SK-N-SH (cell line): ENCODE measurements at regions not wholly inside any gene's neighbourhood (a gene's known extent, or its start where the extent isn't known, plus 50 kb on each side); places are given as distances from the start of the nearest gene placed in this dataset.

Experiments used
- CTCF ChIA-PET: fragments of 300-600, 350-600 bp; formaldehyde crosslinking; extraction: SDS; loops from one replicate; lab custom pipeline; 2021; lab: Yijun Ruan, JAX
- POLR2A ChIA-PET: fragments of 350-600 bp; sonication (Branson Sonifier 250); formaldehyde crosslinking; extraction: SDS; loops from one replicate; lab custom pipeline; 2020; ENCODE audit warnings: antibody characterized with exemption, inconsistent platforms; lab: Yijun Ruan, JAX
- DNase-seq: peaks from one replicate; pipeline ENCODE4 v3.0.0; 2012
- H2AFZ ChIP-seq: fragments of 200-600 bp; sonication (generic); 2 replicates; pipeline ENCODE4 v1.8.1; 2016; ENCODE audit warnings: antibody characterized with exemption, mild to moderate bottlenecking, low read depth
- H3F3A ChIP-seq: fragments of 200-600 bp; sonication (generic); replicated peaks from 2 replicates; pipeline ENCODE3; 2016; ENCODE audit warnings: antibody characterized with exemption, mild to moderate bottlenecking; ENCODE audit not compliant: insufficient read depth
- H3K27ac ChIP-seq, 2 experiments: fragments of 200-500 bp in 1 of 2; fragments of 200-600 bp in 1 of 2; sonication (Bioruptor generic) in 1 of 2; sonication (generic), shearing (Covaris generic) in 1 of 2; 2 replicates each; pipeline versions ENCODE4 v1.5.1 to v1.6.1; 2014 to 2016; ENCODE audit warnings: low read depth in 2 of 2, inconsistent platforms in 1 of 2, low read length in 1 of 2, mild to moderate bottlenecking in 1 of 2, mixed read lengths in 1 of 2
- H3K27me3 ChIP-seq: fragments of 200-600 bp; sonication (generic), shearing (Covaris generic); 2 replicates; pipeline ENCODE4 v1.6.1; 2016; ENCODE audit warnings: mixed run types; ENCODE audit not compliant: insufficient read depth
- H3K36me3 ChIP-seq, 2 experiments: fragments of 200-500 bp in 1 of 2; fragments of 200-600 bp in 1 of 2; sonication (Bioruptor generic) in 1 of 2; sonication (generic) in 1 of 2; replicated peaks in 1 of 2; 2 replicates each; pipeline versions ENCODE3 to v1.5.1; 2014 to 2016; ENCODE audit warnings: low read length in 1 of 2, mild to moderate bottlenecking in 1 of 2; ENCODE audit not compliant: insufficient read depth in 2 of 2, control insufficient read depth in 1 of 2
- H3K4me1 ChIP-seq, 2 experiments: fragments of 200-500 bp in 1 of 2; fragments of 200-600 bp in 1 of 2; sonication (Bioruptor generic) in 1 of 2; sonication (generic), shearing (Covaris generic) in 1 of 2; 2 replicates each; pipeline versions ENCODE4 v1.5.1 to v1.6.1; 2014 to 2016; ENCODE audit warnings: low read depth in 1 of 2, low read length in 1 of 2, mixed run types in 1 of 2; ENCODE audit not compliant: insufficient read depth in 2 of 2, control insufficient read depth in 1 of 2
- H3K4me2 ChIP-seq: fragments of 200-600 bp; sonication (generic), shearing (Covaris generic); 2 replicates; pipeline ENCODE4 v1.6.1; 2017; ENCODE audit warnings: mixed run types
- H3K4me3 ChIP-seq, 2 experiments: fragments of 200-500 bp in 1 of 2; fragments of 200-600 bp in 1 of 2; sonication (Bioruptor generic) in 1 of 2; sonication (generic), shearing (Covaris generic) in 1 of 2; 2 replicates each; pipeline versions ENCODE4 v1.5.1 to v1.8.1; 2014 to 2016; ENCODE audit warnings: low read depth in 2 of 2, inconsistent platforms in 1 of 2, low read length in 1 of 2, mild to moderate bottlenecking in 1 of 2, mixed read lengths in 1 of 2, moderate library complexity in 1 of 2
- H3K79me2 ChIP-seq: fragments of 200-600 bp; sonication (generic); 2 replicates; pipeline ENCODE4 v1.8.1; 2017; ENCODE audit warnings: mild to moderate bottlenecking; ENCODE audit not compliant: insufficient read depth
- H3K9ac ChIP-seq: fragments of 200-600 bp; sonication (generic); 2 replicates; pipeline ENCODE4 v1.6.1; 2017; ENCODE audit warnings: mixed run types
- H3K9me2 ChIP-seq: fragments of 200-600 bp; sonication (generic); 2 replicates; pipeline ENCODE4 v1.6.1; 2017; ENCODE audit warnings: mixed run types
- H3K9me3 ChIP-seq: fragments of 200-600 bp; sonication (generic); 2 replicates; pipeline ENCODE4 v1.6.1; 2017; ENCODE audit warnings: mixed run types, mild to moderate bottlenecking, moderate library complexity
- H4K20me1 ChIP-seq: fragments of 200-600 bp; sonication (generic); 2 replicates; pipeline ENCODE4 v1.6.1; 2017; ENCODE audit warnings: mild to moderate bottlenecking, mixed run types; ENCODE audit not compliant: insufficient read depth
- CHD2 ChIP-seq: fragments of 150-350 bp; IDR thresholded peaks from 2 replicates; pipeline ENCODE4 v1.6.1; 2018; ENCODE audit warnings: low read length; ENCODE audit not compliant: partially characterized antibody
- EP300 ChIP-seq, 2 experiments: IDR thresholded peaks; 2 replicates each; pipeline versions ENCODE4 v1.4.0 to v1.6.1; 2012; ENCODE audit warnings: borderline replicate concordance in 1 of 2, low read depth in 1 of 2, low read length in 1 of 2
- EZH2phosphoT487 ChIP-seq: fragments of 200-600 bp; sonication (generic); IDR thresholded peaks from 2 replicates; pipeline ENCODE4 v1.6.1; 2017; ENCODE audit warnings: low read depth, mixed run types, mild to moderate bottlenecking, antibody characterized with exemption, moderate library complexity, borderline replicate concordance
- FOSL2 ChIP-seq: IDR thresholded peaks from 2 replicates; pipeline ENCODE4 v1.4.0; 2012; ENCODE audit warnings: low read depth, mild to moderate bottlenecking, moderate library complexity, borderline replicate concordance
- FOXM1 ChIP-seq: IDR thresholded peaks from 2 replicates; pipeline ENCODE4 v1.4.0; 2012; ENCODE audit warnings: low read depth, mild to moderate bottlenecking
- JUND ChIP-seq: IDR thresholded peaks from 2 replicates; pipeline ENCODE4 v1.4.0; 2012
- MAX ChIP-seq: IDR thresholded peaks from 2 replicates; pipeline ENCODE4 v1.4.0; 2012; ENCODE audit warnings: low read depth
- MXI1 ChIP-seq: IDR thresholded peaks from 2 replicates; pipeline ENCODE4 v1.6.1; 2012; ENCODE audit warnings: mild to moderate bottlenecking, low read depth, low read length, improper control_type of control experiment
- NRF1 ChIP-seq: IDR thresholded peaks from 2 replicates; pipeline ENCODE4 v1.6.1; 2012; ENCODE audit warnings: low read depth, mild to moderate bottlenecking, low read length
- RAD21 ChIP-seq: IDR thresholded peaks from 2 replicates; pipeline ENCODE4 v1.6.1; 2012; ENCODE audit warnings: mild to moderate bottlenecking, low read length
- RCOR1 ChIP-seq: fragments of 150-350 bp; IDR thresholded peaks from 2 replicates; pipeline ENCODE4 v1.6.1; 2017; ENCODE audit warnings: antibody characterized with exemption, low read length
- RFX5 ChIP-seq: IDR thresholded peaks from 2 replicates; pipeline ENCODE4 v1.6.1; 2012; ENCODE audit warnings: mild to moderate bottlenecking, improper control_type of control experiment, low read length
- RXRA ChIP-seq: IDR thresholded peaks from 2 replicates; pipeline ENCODE4 v1.4.0; 2012; ENCODE audit warnings: low read depth, mild to moderate bottlenecking, borderline replicate concordance
- SIN3A ChIP-seq: IDR thresholded peaks from 2 replicates; pipeline ENCODE4 v1.6.1; 2012; ENCODE audit warnings: low read depth, mild to moderate bottlenecking, low read length, moderate library complexity, borderline replicate concordance
- TAF1 ChIP-seq: IDR thresholded peaks from 2 replicates; pipeline ENCODE4 v1.6.1; 2012; ENCODE audit warnings: low read depth, mild to moderate bottlenecking, low read length, moderate library complexity, borderline replicate concordance
- TEAD4 ChIP-seq: IDR thresholded peaks from 2 replicates; pipeline ENCODE4 v1.4.0; 2012; ENCODE audit warnings: mild to moderate bottlenecking, borderline replicate concordance; ENCODE audit not compliant: insufficient read depth
- USF1 ChIP-seq: IDR thresholded peaks from 2 replicates; pipeline ENCODE4 v1.4.0; 2012; ENCODE audit warnings: low read depth, borderline replicate concordance
- YY1 ChIP-seq: IDR thresholded peaks from 2 replicates; pipeline ENCODE4 v1.4.0; 2012; ENCODE audit warnings: low read depth, mild to moderate bottlenecking
- WGBS: methylation state at CpG from one replicate; pipeline ENCODE4 v1.1.6; 2017; ENCODE audit warnings: low lambda C conversion rate; 5-methylcytosine and 5-hydroxymethylcytosine counted together

- no peak for DNase-seq
Observed at GRCh38 chr6:111980143-111980542, 73.8 kb upstream of the CCN6 start.

GRCh38 chr6:111980971-111981840, 72.7 kb upstream of the CCN6 start:
- no peak overlapping the region for H3K9ac ChIP-seq
- ChIA-PET POLR2A (no interaction called here), CTCF (interaction anchor here (1.2 to 1.5 kb wide), 2 partner anchors 60 to 271 kb away, joined by 3 to 4 read pairs; no protein-coding TSS in a partner anchor)
- 75% methylated on average over 5 of the region's 8 CpGs for WGBS
- no peaks in the 10 kb centered on the region for H3K27me3 ChIP-seq
- no peaks in the 10 kb centered on the region for H4K20me1 ChIP-seq
- no peak overlapping the region for H2AFZ ChIP-seq
- no peaks in the 10 kb centered on the region for H3K9me3 ChIP-seq
- no peak overlapping the region for H3K4me2 ChIP-seq
- no peak overlapping the region for H3K4me3 ChIP-seq
- peaks cover 12% of the 10 kb centered on the region for H3F3A ChIP-seq
- H3K79me2 ChIP-seq, result no peaks in the 10 kb centered on the region
- H3K9me2 ChIP-seq, result no peaks in the 10 kb centered on the region
- H3K27ac ChIP-seq, result no peak overlapping the region
- H3K36me3 ChIP-seq, result no peaks in the 10 kb centered on the region
- peaks cover 0 to 11% of the 10 kb centered on the region in 2 experiments; a peak in 2 of 4 replicates for H3K4me1 ChIP-seq
- TF ChIP-seq TEAD4 (no peak), CHD2 (no peak), YY1 (no peak), RAD21 (no peak), MAX (no peak), USF1 (no peak)
- TF ChIP-seq, all 33 proteins: peak for 0
- DNase-seq, result no peak

More at GRCh38 chr6:111980143-111980542, 73.8 kb upstream of the CCN6 start:
- H3K4me3 ChIP-seq, result no peak overlapping the region
- no peak overlapping the region for H3K27ac ChIP-seq
- peaks cover 6% of the 10 kb centered on the region for H3F3A ChIP-seq
- H4K20me1 ChIP-seq, result no peaks in the 10 kb centered on the region
- no peaks in the 10 kb centered on the region for H3K27me3 ChIP-seq
- H3K4me1 ChIP-seq, result peaks cover 0 to 4% of the 10 kb centered on the region in 2 experiments; a peak in 2 of 4 replicates
- no peak overlapping the region for H2AFZ ChIP-seq
- POLR2A ChIA-PET, result no interaction called here
- no peak overlapping the region for H3K9ac ChIP-seq
- CTCF ChIA-PET, result no interaction called here
- no peaks in the 10 kb centered on the region for H3K36me3 ChIP-seq
- H3K79me2 ChIP-seq, result no peaks in the 10 kb centered on the region
- no peaks in the 10 kb centered on the region for H3K9me2 ChIP-seq
- H3K4me2 ChIP-seq, result no peak overlapping the region
- H3K9me3 ChIP-seq, result no peaks in the 10 kb centered on the region
- TF ChIP-seq FOSL2, result no peak
- no peak for TF ChIP-seq YY1
- no peak for TF ChIP-seq TAF1
- no peak for TF ChIP-seq MXI1
- TF ChIP-seq NRF1, result no peak
- no peak for TF ChIP-seq EP300 (IDR thresholded peaks at IDR 0.05; ENCODE audit: borderline replicate concordance in 1 of 2, low read depth in 1 of 2, low read length in 1 of 2)
- no peak for TF ChIP-seq JUND
- no peak for TF ChIP-seq EZH2phosphoT487
- no peak for TF ChIP-seq TEAD4
- no peak for TF ChIP-seq USF1
- no peak for TF ChIP-seq SIN3A
- TF ChIP-seq RCOR1, result no peak
- TF ChIP-seq FOXM1, result no peak
- TF ChIP-seq RAD21, result no peak
- TF ChIP-seq RFX5, result no peak
- TF ChIP-seq RXRA, result no peak
- TF ChIP-seq CHD2, result no peak
- 78% methylated on average over 6 of the region's 6 CpGs for WGBS
